Pancreas (tissue), 10 donors: ENCODE measurements at regions not wholly inside any gene's neighbourhood (a gene's known extent, or its start where the extent isn't known, plus 50 kb on each side); places are given as distances from the start of the nearest gene placed in this dataset.

ENCODE experiments used
- ATAC-seq, 4 donors: fragments of 200-7000 bp; cut with Tn5 transposase; one replicate each; pipeline versions ENCODE4 v1.8.0 to v1.9.1; 2020; ENCODE audit warnings: mild to moderate bottlenecking in 4 of 4, moderate library complexity in 4 of 4
- DNase-seq, 6 donors: peaks; one replicate each; pipeline ENCODE4 v3.0.0-alpha.2; 2020
- FAIRE-seq: peaks from 2 replicates; lab custom pipeline; 2012; peaks lifted over from hg19 to GRCh38; lab: Jason Lieb, UNC
- H3K27ac ChIP-seq, 4 donors: fragments of 200-600 bp; sonication (generic); 1 replicate in 3 of 4; 2 replicates in 1 of 4; pipeline versions ENCODE4 v1.5.0 to v1.8.0; 2020
- H3K27me3 ChIP-seq, 4 donors: fragments of 200-600 bp; one replicate each; pipeline ENCODE4 v1.8.0; 2021
- H3K36me3 ChIP-seq, 3 donors: fragments of 200-600 bp; sonication (generic) in 1 of 3; one replicate each; pipeline versions ENCODE4 v1.5.0 to v1.8.0; 2020 to 2021
- H3K4me1 ChIP-seq, 3 donors: fragments of 200-600 bp; one replicate each; pipeline ENCODE4 v1.8.0; 2021
- H3K4me3 ChIP-seq, 4 donors: fragments of 200-600 bp; sonication (generic) in 2 of 4; one replicate each; pipeline versions ENCODE4 v1.5.0 to v1.8.0; 2020 to 2021
- H3K9me3 ChIP-seq, 4 donors: fragments of 200-600 bp; one replicate each; pipeline ENCODE4 v1.8.0; 2021
- CTCF ChIP-seq, 4 donors: fragments of 200-600 bp; sonication (generic) in 3 of 4; IDR thresholded peaks; one replicate each; pipeline versions ENCODE4 v1.5.0 to v1.8.0; 2021; ENCODE audit warnings: antibody characterized with exemption in 4 of 4
- WGBS, 2 donors: extraction: QIAGEN DNeasy Blood & Tissue Kit; methylation state at CpG; one replicate each; pipeline ENCODE4 v1.1.7; 2013; 5-methylcytosine and 5-hydroxymethylcytosine counted together
- intact Hi-C, 3 donors: fragments of 100-400 bp; cut with DNase I; formaldehyde crosslinking; loops; one replicate each; pipeline versions ENCODE4 v1.11.1 to v1.14.2; 2022
- donor health status: healthy with polysubstance abuse.
- donor health status: DM: no; HTN: no; CAD: no; lungs with moderate emphysema.
- donor health status: DM: no; HTN: no; CAD: no.
- donor health status: control.
- donor health status: control.
- donor health status: Bipolar disorder and iron deficiency.
- donor health status: DM: yes; HTN: yes; CAD: no.
- donor health status: DM: no; HTN: no; CAD: no.
- donor health status: DM: no; HTN: no; CAD: no.
- donor health status: DM: yes; HTN: yes; CAD: no.

GRCh38 chr5:155605920-155606319, 592.4 kb downstream of the KIF4B start:
- H3K27me3 ChIP-seq = no peaks in the 10 kb centered on the region
- 38 to 44% methylated on average over 1 of the region's 1 CpG for WGBS, 2 donors
- H3K9me3 ChIP-seq = no peaks in the 10 kb centered on the region
- intact Hi-C loops = no loop called here
- no peak for DNase-seq
- H3K4me1 ChIP-seq = no peaks in the 10 kb centered on the region
- no peak for FAIRE-seq
- ATAC-seq = no peak
- H3K4me3 ChIP-seq = no peak overlapping the region
- no peak overlapping the region for H3K27ac ChIP-seq
- no peak for TF ChIP-seq CTCF (IDR thresholded peaks at IDR 0.05)
- no peaks in the 10 kb centered on the region for H3K36me3 ChIP-seq

GRCh38 chr5:155616779-155617392, 603.3 kb downstream of the KIF4B start:
- WGBS, 2 donors = 29 to 30% methylated on average over 4 of the region's 4 CpGs
- Histone ChIP-seq H3K36me3 (no peaks in the 10 kb centered on the region), H3K27ac (no peak overlapping the region), H3K27me3 (no peaks in the 10 kb centered on the region), H3K9me3 (no peaks in the 10 kb centered on the region), H3K4me3 (no peak overlapping the region), H3K4me1 (no peaks in the 10 kb centered on the region)
- peak in 3 of 4 donors; percentile 53 to 58 (median 55) for ATAC-seq
- FAIRE-seq = no peak
- intact Hi-C loops = no loop called here
- DNase-seq = peak in 4 of 6 donors; percentile 4 to 63 (median 26)
- peak in 2 of 4 donors; percentile 12 to 39 for TF ChIP-seq CTCF (IDR thresholded peaks at IDR 0.05)

- no peak for ATAC-seq
- WGBS, 2 donors = 51 to 61% methylated on average over 5 of the region's 5 CpGs
- no peak overlapping the region for H3K4me3 ChIP-seq
- no peak for FAIRE-seq
- no peak for DNase-seq
- TF ChIP-seq CTCF (IDR thresholded peaks at IDR 0.05) = no peak
- no peaks in the 10 kb centered on the region for H3K4me1 ChIP-seq
- intact Hi-C loops = no loop called here
- no peak overlapping the region for H3K27ac ChIP-seq
- no peaks in the 10 kb centered on the region for H3K27me3 ChIP-seq
- H3K9me3 ChIP-seq = no peaks in the 10 kb centered on the region
- no peaks in the 10 kb centered on the region for H3K36me3 ChIP-seq
Measured at GRCh38 chr5:155619688-155620087, 606.1 kb downstream of the KIF4B start.

GRCh38 chr5:155620821-155621410, 607.4 kb downstream of the KIF4B start:
- no peak overlapping the region for H3K27ac ChIP-seq
- DNase-seq (no peak), FAIRE-seq (no peak), ATAC-seq (no peak)
- no peaks in the 10 kb centered on the region for H3K27me3 ChIP-seq
- H3K36me3 ChIP-seq = no peaks in the 10 kb centered on the region
- WGBS, 2 donors = 21 to 27% methylated on average over 7 of the region's 7 CpGs
- no peak for TF ChIP-seq CTCF (IDR thresholded peaks at IDR 0.05)
- H3K4me3 ChIP-seq = no peak overlapping the region
- H3K9me3 ChIP-seq = no peaks in the 10 kb centered on the region
- no peaks in the 10 kb centered on the region for H3K4me1 ChIP-seq
- intact Hi-C loops = no loop called here

- Histone ChIP-seq H3K4me1 (no peaks in the 10 kb centered on the region), H3K36me3 (no peaks in the 10 kb centered on the region), H3K4me3 (no peak overlapping the region), H3K27ac (no peak overlapping the region), H3K9me3 (no peaks in the 10 kb centered on the region), H3K27me3 (no peaks in the 10 kb centered on the region)
- ATAC-seq = no peak
- no peak for FAIRE-seq
- intact Hi-C loops = no loop called here
- WGBS, 2 donors = 35 to 53% methylated on average over 5 of the region's 5 CpGs
- no peak for TF ChIP-seq CTCF (IDR thresholded peaks at IDR 0.05)
- no peak for DNase-seq
Measured at GRCh38 chr5:155624597-155625241, 611.2 kb downstream of the KIF4B start.
